HepG2 (cell line): ENCODE measurements at regions not wholly inside any gene's neighbourhood (a gene's known extent, or its start where the extent isn't known, plus 50 kb on each side); places are given as distances from the start of the nearest gene placed in this dataset.

Source experiments
- ATAC-seq: fragments of 200-7000 bp; cut with Tn5 transposase; 3 replicates; pipeline ENCODE4 v1.9.1; 2020; ENCODE audit warnings: mild to moderate bottlenecking, moderate library complexity
- BruUV-seq: library from RNA; stranded (reverse); fragments of 400-500 nt; replicated peaks from 2 replicates; lab custom pipeline; 2021; lab: Mats Ljungman, UMichigan
- CTCF ChIA-PET: fragments of 300-600 bp; formaldehyde crosslinking; extraction: SDS; loops from one replicate; lab custom pipeline; 2021; ENCODE audit warnings: low total read pairs, inconsistent platforms, low intra/inter-chr PET ratio; lab: Yijun Ruan, JAX
- POLR2A ChIA-PET: fragments of 350-600 bp; sonication (Branson Sonifier 250); formaldehyde crosslinking; loops from one replicate; lab custom pipeline; 2020; ENCODE audit warnings: antibody characterized with exemption, inconsistent platforms; lab: Yijun Ruan, JAX
- DNase-seq: peaks from one replicate; pipeline ENCODE4 v3.0.0-alpha.2; 2015; ENCODE audit warnings: low spot score
- FAIRE-seq: peaks from 3 replicates; lab custom pipeline; 2011; peaks lifted over from hg19 to GRCh38; lab: Jason Lieb, UNC
- H2AFZ ChIP-seq: one replicate; pipeline ENCODE4 v1.6.1; 2011; ENCODE audit warnings: low read length, inconsistent platforms
- H3K27ac ChIP-seq: fragments of 300-600 bp; 3 replicates; pipeline ENCODE4 v1.8.0; 2011; ENCODE audit warnings: mixed run types, mild to moderate bottlenecking, mixed read lengths, low read length, inconsistent platforms; ENCODE audit not compliant: insufficient read depth; ENCODE audit errors: extremely low read length
- H3K27me3 ChIP-seq, 2 experiments: fragments of 200-600 bp in 1 of 2; 2 replicates in 1 of 2; 3 replicates in 1 of 2; pipeline versions ENCODE4 v1.6.0 to v1.8.0; 2011; ENCODE audit warnings: low read length in 2 of 2, mild to moderate bottlenecking in 2 of 2, moderate library complexity in 2 of 2, inconsistent platforms in 1 of 2; ENCODE audit not compliant: insufficient read depth in 2 of 2, control insufficient read depth in 1 of 2
- H3K36me3 ChIP-seq, 2 experiments: fragments of 200-600 bp in 1 of 2; replicated peaks in 1 of 2; 2 replicates in 1 of 2; 3 replicates in 1 of 2; pipeline versions ENCODE4 v1.5.1 to v1.8.0; 2011; ENCODE audit warnings: low read length in 2 of 2, inconsistent platforms in 1 of 2; ENCODE audit not compliant: insufficient read depth in 2 of 2, control insufficient read depth in 1 of 2
- H3K4me1 ChIP-seq: 2 replicates; pipeline ENCODE4 v1.5.1; 2012; ENCODE audit warnings: low read length, inconsistent platforms; ENCODE audit not compliant: insufficient read depth
- H3K4me2 ChIP-seq: 2 replicates; pipeline ENCODE4 v1.6.0; 2011; ENCODE audit warnings: low read depth, low read length, inconsistent platforms
- H3K4me3 ChIP-seq, 3 experiments: fragments of 200-600 bp in 1 of 3; sonication (generic), shearing (Covaris generic) in 1 of 3; replicated peaks in 1 of 3; 2 replicates each; pipeline ENCODE4 v1.5.1; 2011 to 2016; ENCODE audit warnings: low read length in 3 of 3, inconsistent platforms in 2 of 3, low read depth in 2 of 3, mild to moderate bottlenecking in 2 of 3, control low read depth in 1 of 3, mixed read lengths in 1 of 3; ENCODE audit not compliant: insufficient read depth in 1 of 3
- H3K79me2 ChIP-seq: one replicate; pipeline ENCODE4 v1.6.1; 2011; ENCODE audit warnings: low read length, inconsistent platforms; ENCODE audit not compliant: insufficient read depth
- H3K9ac ChIP-seq: 2 replicates; pipeline ENCODE4 v1.6.0; 2011; ENCODE audit warnings: mild to moderate bottlenecking, low read depth, low read length, inconsistent platforms; ENCODE audit not compliant: insufficient read depth
- H3K9me3 ChIP-seq: 2 replicates; pipeline ENCODE4 v1.5.1; 2012; ENCODE audit warnings: mild to moderate bottlenecking, low read length
- H4K20me1 ChIP-seq: 2 replicates; pipeline ENCODE4 v1.6.0; 2011; ENCODE audit warnings: inconsistent platforms, mild to moderate bottlenecking, low read length, moderate library complexity; ENCODE audit not compliant: insufficient read depth
- FOXM1 ChIP-seq: sonication (generic); formaldehyde crosslinking; IDR thresholded peaks from 2 replicates; pipeline ENCODE4 v1.5.0; 2020; ENCODE audit warnings: missing genetic modification reagents
- SCMH1 ChIP-seq: sonication (generic); formaldehyde crosslinking; IDR thresholded peaks from 2 replicates; pipeline ENCODE4 v1.9.0; 2021; ENCODE audit warnings: missing genetic modification reagents, mild to moderate bottlenecking, borderline replicate concordance
- ZFP1 ChIP-seq: IDR thresholded peaks from 2 replicates; pipeline ENCODE4 v1.6.1; 2016
- ZFP41 ChIP-seq: sonication (generic); formaldehyde crosslinking; IDR thresholded peaks from 2 replicates; pipeline ENCODE4 v1.4.0; 2020; ENCODE audit warnings: mild to moderate bottlenecking, missing genetic modification reagents, borderline replicate concordance
- ZNF274 ChIP-seq: sonication (generic); formaldehyde crosslinking; IDR thresholded peaks from 2 replicates; pipeline ENCODE4 v1.5.1; 2020; ENCODE audit warnings: mild to moderate bottlenecking, missing genetic modification reagents
- ZNF282 ChIP-seq: fragments of 450-650 bp; IDR thresholded peaks from 2 replicates; pipeline ENCODE4 v1.6.1; 2018; ENCODE audit not compliant: partially characterized antibody
- ZNF329 ChIP-seq: sonication (generic); formaldehyde crosslinking; IDR thresholded peaks from 2 replicates; pipeline ENCODE4 v1.9.0; 2021; ENCODE audit warnings: low read depth, mild to moderate bottlenecking, missing genetic modification reagents
- ZNF616 ChIP-seq: sonication (generic); formaldehyde crosslinking; IDR thresholded peaks from 2 replicates; pipeline ENCODE4 v1.5.0; 2020; ENCODE audit warnings: low read depth, mild to moderate bottlenecking, missing genetic modification reagents
- WGBS: methylation state at CpG from one replicate; pipeline ENCODE4 v1.1.6; 2017; ENCODE audit warnings: low lambda C conversion rate; 5-methylcytosine and 5-hydroxymethylcytosine counted together
- in situ Hi-C: cut with HindIII; loops from 2 replicates; pipeline ENCODE4 v1.10.0; 2017; ENCODE audit warnings: low pct_unique_long_range_greater_than_20kb; ENCODE audit not compliant: extremely low pct_ligation_motif_present
- intact Hi-C: fragments of 100-400 bp; cut with micrococcal nuclease; formaldehyde crosslinking; loops from one replicate; pipeline ENCODE4 v1.10.0; 2022; ENCODE audit not compliant: unreplicated experiment
- TF ChIP-seq, protein P1 (sequence below): sonication (generic); formaldehyde crosslinking; IDR thresholded peaks from 2 replicates; pipeline ENCODE4 v1.4.0; 2020; ENCODE audit warnings: low read depth, mild to moderate bottlenecking, missing genetic modification reagents

GRCh38 chr3:25056036-25056755 lies 371.9 kb upstream of the RARB start:
- ChIA-PET POLR2A (no interaction called here), CTCF (no interaction called here)
- H4K20me1 ChIP-seq = no peaks in the 10 kb centered on the region
- no peak overlapping the region for H3K4me2 ChIP-seq
- no peak for DNase-seq
- H3K9me3 ChIP-seq = no peaks in the 10 kb centered on the region
- no peaks in the 10 kb centered on the region for H3K79me2 ChIP-seq
- peaks cover 15% of the 10 kb centered on the region for H3K4me1 ChIP-seq
- no peak for FAIRE-seq
- 13% methylated on average over 1 of the region's 1 CpG for WGBS
- no peak overlapping the region for H2AFZ ChIP-seq
- H3K36me3 ChIP-seq = no peaks in the 10 kb centered on the region
- H3K9ac ChIP-seq = no peak overlapping the region
- BruUV-seq = no TSS peak
- TF ChIP-seq ZNF616 (CRISPR knock-in tag) = no peak
- TF ChIP-seq ZFP41 (CRISPR knock-in tag) = no peak
- in situ Hi-C loops (no loop called here), intact Hi-C loops (no loop called here)
- H3K4me3 ChIP-seq = no peak overlapping the region
- no peak for ATAC-seq
- no peak overlapping the region for H3K27ac ChIP-seq
- H3K27me3 ChIP-seq = no peaks in the 10 kb centered on the region; a peak in 1 of 5 replicates

- no peak overlapping the region for H2AFZ ChIP-seq
- intact Hi-C loops = no loop called here
- CTCF ChIA-PET = no interaction called here
- no peak overlapping the region for H3K4me3 ChIP-seq
- H4K20me1 ChIP-seq = no peaks in the 10 kb centered on the region
- peaks cover 15% of the 10 kb centered on the region for H3K4me1 ChIP-seq
- no peak overlapping the region for H3K27ac ChIP-seq
- 12% methylated on average over 3 of the region's 3 CpGs for WGBS
- no peaks in the 10 kb centered on the region for H3K9me3 ChIP-seq
- no TSS peak for BruUV-seq
- DNase-seq (no peak), FAIRE-seq (no peak)
- H3K4me2 ChIP-seq = no peak overlapping the region
- no peaks in the 10 kb centered on the region for H3K79me2 ChIP-seq
- H3K36me3 ChIP-seq = no peaks in the 10 kb centered on the region
- in situ Hi-C loops = no loop called here
- no peak for TF ChIP-seq ZFP1
- no peak for TF ChIP-seq SCMH1 (CRISPR knock-in tag)
- TF ChIP-seq ZNF329 = no peak
- TF ChIP-seq FOXM1 (CRISPR knock-in tag) = no peak
- TF ChIP-seq, protein P1, sequence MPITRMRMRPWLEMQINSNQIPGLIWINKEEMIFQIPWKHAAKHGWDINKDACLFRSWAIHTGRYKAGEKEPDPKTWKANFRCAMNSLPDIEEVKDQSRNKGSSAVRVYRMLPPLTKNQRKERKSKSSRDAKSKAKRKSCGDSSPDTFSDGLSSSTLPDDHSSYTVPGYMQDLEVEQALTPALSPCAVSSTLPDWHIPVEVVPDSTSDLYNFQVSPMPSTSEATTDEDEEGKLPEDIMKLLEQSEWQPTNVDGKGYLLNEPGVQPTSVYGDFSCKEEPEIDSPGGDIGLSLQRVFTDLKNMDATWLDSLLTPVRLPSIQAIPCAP = no peak
- no peak for TF ChIP-seq ZNF274 (CRISPR knock-in tag)
- no peak for TF ChIP-seq ZNF282
- TF ChIP-seq, all 625 proteins: peak for 0
- POLR2A ChIA-PET = no interaction called here
- Histone ChIP-seq H3K27me3 (no peaks in the 10 kb centered on the region; a peak in 1 of 5 replicates), H3K9ac (no peak overlapping the region)
- no peak for ATAC-seq
These were observed 371.2 kb upstream of the RARB start for GRCh38 chr3:25056803-25057351.
